Endothelial cell of umbilical vein (primary cell): ENCODE measurements at regions not wholly inside any gene's neighbourhood (a gene's known extent, or its start where the extent isn't known, plus 50 kb on each side); places are given as distances from the start of the nearest gene placed in this dataset.
"Not testable (repeated sequence)": the region's sequence is repeated elsewhere in the genome, so short reads cannot be mapped to it uniquely, and the experiment has no call there.

Experiments
- BruUV-seq: library from RNA; stranded (reverse); fragments of 400-500 nt; replicated peaks from 2 replicates; lab custom pipeline; 2021; lab: Mats Ljungman, UMichigan
- CTCF ChIA-PET: fragments of 300-600, 350-600 bp; sonication (Branson Sonifier 250); formaldehyde crosslinking; loops from one replicate; lab custom pipeline; 2021; ENCODE audit warnings: antibody characterized with exemption, inconsistent platforms; lab: Charles Lee
- POLR2A ChIA-PET: fragments of 300-600, 350-600 bp; sonication (Branson Sonifier 250); formaldehyde crosslinking; loops from one replicate; lab custom pipeline; 2021; ENCODE audit warnings: antibody characterized with exemption, inconsistent platforms; lab: Charles Lee
- DNase-seq: peaks from one replicate; pipeline ENCODE4 v3.0.0-alpha.2; 2011; ENCODE audit warnings: low read depth, low spot score
- FAIRE-seq: peaks from 2 replicates; lab custom pipeline; 2011; peaks lifted over from hg19 to GRCh38; lab: Jason Lieb, UNC
- H2AFZ ChIP-seq: 2 replicates; pipeline ENCODE4 v1.6.0; 2012; ENCODE audit warnings: low read depth, low read length, control low read depth, inconsistent platforms
- H3K27ac ChIP-seq: 2 replicates; pipeline ENCODE4 v1.5.1; 2011; ENCODE audit warnings: low read depth, mild to moderate bottlenecking, control low read depth, low read length, moderate library complexity; ENCODE audit not compliant: insufficient read depth
- H3K27me3 ChIP-seq, 2 experiments: 2 replicates each; pipeline versions ENCODE4 v1.6.0 to v1.6.1; 2011; ENCODE audit warnings: low read length in 2 of 2, mixed read lengths in 1 of 2; ENCODE audit not compliant: control insufficient read depth in 2 of 2, insufficient read depth in 2 of 2
- H3K36me3 ChIP-seq, 2 experiments: 2 replicates in 1 of 2; 3 replicates in 1 of 2; pipeline ENCODE4 v1.5.1; 2011; ENCODE audit warnings: low read length in 2 of 2, mild to moderate bottlenecking in 1 of 2, moderate library complexity in 1 of 2; ENCODE audit not compliant: control insufficient read depth in 2 of 2, insufficient read depth in 2 of 2; ENCODE audit errors: extremely low read depth in 1 of 2
- H3K4me1 ChIP-seq: 3 replicates; pipeline ENCODE4 v1.5.1; 2011; ENCODE audit warnings: mild to moderate bottlenecking, low read length; ENCODE audit not compliant: control insufficient read depth, insufficient read depth; ENCODE audit errors: extremely low read depth
- H3K4me2 ChIP-seq: 2 replicates; pipeline ENCODE4 v1.6.1; 2011; ENCODE audit warnings: low read length, control low read depth, mixed read lengths; ENCODE audit not compliant: insufficient read depth
- H3K4me3 ChIP-seq, 3 experiments: fragments of 200-600 bp in 1 of 3; sonication (generic), shearing (Covaris generic) in 1 of 3; replicated peaks in 1 of 3; 2 replicates each; pipeline ENCODE4 v1.5.1; 2011 to 2016; ENCODE audit warnings: control low read depth in 3 of 3, low read length in 3 of 3, mild to moderate bottlenecking in 2 of 3, inconsistent platforms in 1 of 3, low read depth in 1 of 3, moderate library complexity in 1 of 3; ENCODE audit not compliant: insufficient read depth in 1 of 3
- H3K79me2 ChIP-seq: 2 replicates; pipeline ENCODE4 v1.6.0; 2012; ENCODE audit warnings: low read length, inconsistent platforms; ENCODE audit not compliant: control insufficient read depth, insufficient read depth
- H3K9ac ChIP-seq: replicated peaks from 2 replicates; pipeline ENCODE3; 2011; ENCODE audit warnings: low read length, control low read depth; ENCODE audit not compliant: insufficient read depth; ENCODE audit errors: extremely low read depth
- H3K9me1 ChIP-seq: replicated peaks from 3 replicates; pipeline ENCODE4 v1.6.0; 2011; ENCODE audit warnings: mild to moderate bottlenecking, low read length; ENCODE audit not compliant: control insufficient read depth, insufficient read depth; ENCODE audit errors: extremely low read depth
- H3K9me3 ChIP-seq: replicated peaks from 2 replicates; pipeline ENCODE4 v1.5.1; 2012; ENCODE audit warnings: low read length, inconsistent platforms; ENCODE audit not compliant: control insufficient read depth, insufficient read depth
- H4K20me1 ChIP-seq: replicated peaks from 2 replicates; pipeline ENCODE3; 2011; ENCODE audit warnings: mild to moderate bottlenecking, low read length; ENCODE audit not compliant: control insufficient read depth, insufficient read depth; ENCODE audit errors: extremely low read depth
- EZH2 ChIP-seq: IDR thresholded peaks from 2 replicates; pipeline ENCODE4 v1.6.1; 2012; ENCODE audit warnings: borderline replicate concordance, low read depth, mild to moderate bottlenecking, moderate library complexity, low read length, inconsistent platforms; ENCODE audit not compliant: severe bottlenecking
- FOS ChIP-seq: IDR thresholded peaks from 2 replicates; pipeline ENCODE4 v1.6.1; 2011; ENCODE audit warnings: mild to moderate bottlenecking, low read length, moderate library complexity, borderline replicate concordance; ENCODE audit not compliant: insufficient read depth
- GATA2 ChIP-seq: IDR thresholded peaks from 2 replicates; pipeline ENCODE4 v1.7.0; 2011; ENCODE audit warnings: low read depth, mild to moderate bottlenecking, moderate library complexity, mixed read lengths, low read length; ENCODE audit not compliant: insufficient read length, insufficient read depth
- JUN ChIP-seq: IDR thresholded peaks from 2 replicates; pipeline ENCODE4 v1.6.1; 2011; ENCODE audit warnings: borderline replicate concordance, low read depth; ENCODE audit not compliant: insufficient read length, insufficient read depth
- MYC ChIP-seq: IDR thresholded peaks from one replicate; pipeline ENCODE4 v1.6.1; 2011; ENCODE audit warnings: mild to moderate bottlenecking, low read depth, low read length
- POLR2A ChIP-seq: IDR thresholded peaks from 2 replicates; pipeline ENCODE4 v1.6.1; 2012; ENCODE audit warnings: low read depth, mild to moderate bottlenecking, control low read depth, low read length
- POLR2AphosphoS5 ChIP-seq: IDR thresholded peaks from 2 replicates; pipeline ENCODE4 v1.6.1; 2012; ENCODE audit warnings: low read depth, mild to moderate bottlenecking, control low read depth, low read length, moderate library complexity; ENCODE audit not compliant: insufficient read depth
- dilution Hi-C: fragments of 300-500 bp; cut with MboI; formaldehyde crosslinking; loops from one replicate; pipeline ENCODE4 v1.15.0; 2019; ENCODE audit warnings: low sequenced_read_pairs; ENCODE audit not compliant: extremely low pct_ligation_motif_present
- intact Hi-C: fragments of 100-400 bp; cut with micrococcal nuclease; formaldehyde crosslinking; loops from one replicate; pipeline ENCODE4 v1.10.0; 2022
- TF ChIP-seq, protein P1 (sequence below): IDR thresholded peaks from 2 replicates; pipeline ENCODE4 v1.6.1; 2011; ENCODE audit not compliant: insufficient read depth, insufficient read length
- TF ChIP-seq, protein P2 (sequence below), 2 donors: IDR thresholded peaks; 1 replicate in 1 of 2; 2 replicates in 1 of 2; pipeline ENCODE4 v1.5.1; 2011; ENCODE audit warnings: low read length in 2 of 2, mild to moderate bottlenecking in 2 of 2, moderate library complexity in 2 of 2, control low read depth in 1 of 2, inconsistent platforms in 1 of 2, low read depth in 1 of 2; ENCODE audit not compliant: insufficient read depth in 1 of 2; ENCODE audit errors: extremely low read depth in 1 of 2

DNA sequence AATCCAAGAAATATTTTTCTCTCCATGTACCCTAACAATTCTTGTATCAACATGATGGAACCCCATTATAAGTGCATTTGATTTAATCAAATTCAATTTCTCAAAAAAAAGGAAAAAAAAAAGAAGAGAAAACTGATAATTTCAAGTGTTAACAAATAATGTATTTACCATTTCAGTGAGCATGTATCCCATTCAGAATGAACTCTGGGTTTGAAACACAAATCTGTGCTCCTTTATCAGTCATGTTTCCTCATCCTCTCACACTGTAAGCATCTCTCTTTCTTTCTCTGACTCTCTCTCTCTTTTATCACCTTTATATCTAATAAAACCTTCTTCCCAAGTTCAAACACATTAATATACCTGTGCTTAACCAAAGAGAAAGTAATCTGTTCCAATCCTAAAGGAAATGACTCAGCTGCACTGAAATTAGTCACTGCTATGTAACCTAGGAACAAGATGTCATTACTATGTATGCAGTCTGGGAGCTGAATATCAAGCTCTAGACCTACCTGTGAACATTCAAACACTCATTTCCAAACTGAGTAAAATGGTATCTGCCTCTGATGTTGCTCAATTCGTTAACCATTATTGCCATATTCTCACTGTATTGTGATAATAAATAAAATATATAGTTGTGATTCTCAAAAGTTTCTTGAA lies 135.0 kb upstream of the LRIG3 start:
- DNase-seq = peak; percentile 90
- dilution Hi-C loops (no loop called here), intact Hi-C loops (loop anchor here (1.0 kb wide), 2 partner anchors 14 kb away; no protein-coding TSS in a partner anchor)
- BruUV-seq = TSS peak; percentile 97
- Histone ChIP-seq H3K27me3 (no peaks in the 10 kb centered on the region), H2AFZ (no peak overlapping the region), H3K36me3 (no peaks in the 10 kb centered on the region), H3K4me2 (peak overlapping the region; percentile 75), H3K9me3 (no peaks in the 10 kb centered on the region), H3K27ac (peak overlapping the region; percentile 76), H3K79me2 (no peaks in the 10 kb centered on the region), H3K4me3 (peak overlapping the region in 1 of 3 experiments; percentile 27), H3K9ac (peak overlapping the region; percentile 41), H3K9me1 (no peaks in the 10 kb centered on the region), H4K20me1 (no peaks in the 10 kb centered on the region), H3K4me1 (peaks cover 26% of the 10 kb centered on the region)
- peak; percentile 87 for FAIRE-seq
- ChIA-PET CTCF (interaction anchor here (0.8 to 2.5 kb wide), 6 partner anchors 12 to 515 kb away, joined by 3 to 14 read pairs (median 5); no protein-coding TSS in a partner anchor), POLR2A (no interaction called here)
- TF ChIP-seq MYC (no peak), POLR2A (no peak), GATA2 (peak; percentile 8), POLR2AphosphoS5 (no peak), FOS (peak; percentile 87), EZH2 (no peak), JUN (peak; percentile 96)
- TF ChIP-seq, protein P1, sequence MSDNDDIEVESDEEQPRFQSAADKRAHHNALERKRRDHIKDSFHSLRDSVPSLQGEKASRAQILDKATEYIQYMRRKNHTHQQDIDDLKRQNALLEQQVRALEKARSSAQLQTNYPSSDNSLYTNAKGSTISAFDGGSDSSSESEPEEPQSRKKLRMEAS = no peak
- TF ChIP-seq, protein P2, sequence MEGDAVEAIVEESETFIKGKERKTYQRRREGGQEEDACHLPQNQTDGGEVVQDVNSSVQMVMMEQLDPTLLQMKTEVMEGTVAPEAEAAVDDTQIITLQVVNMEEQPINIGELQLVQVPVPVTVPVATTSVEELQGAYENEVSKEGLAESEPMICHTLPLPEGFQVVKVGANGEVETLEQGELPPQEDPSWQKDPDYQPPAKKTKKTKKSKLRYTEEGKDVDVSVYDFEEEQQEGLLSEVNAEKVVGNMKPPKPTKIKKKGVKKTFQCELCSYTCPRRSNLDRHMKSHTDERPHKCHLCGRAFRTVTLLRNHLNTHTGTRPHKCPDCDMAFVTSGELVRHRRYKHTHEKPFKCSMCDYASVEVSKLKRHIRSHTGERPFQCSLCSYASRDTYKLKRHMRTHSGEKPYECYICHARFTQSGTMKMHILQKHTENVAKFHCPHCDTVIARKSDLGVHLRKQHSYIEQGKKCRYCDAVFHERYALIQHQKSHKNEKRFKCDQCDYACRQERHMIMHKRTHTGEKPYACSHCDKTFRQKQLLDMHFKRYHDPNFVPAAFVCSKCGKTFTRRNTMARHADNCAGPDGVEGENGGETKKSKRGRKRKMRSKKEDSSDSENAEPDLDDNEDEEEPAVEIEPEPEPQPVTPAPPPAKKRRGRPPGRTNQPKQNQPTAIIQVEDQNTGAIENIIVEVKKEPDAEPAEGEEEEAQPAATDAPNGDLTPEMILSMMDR (IDR thresholded peaks at IDR 0.05; ENCODE audit: extremely low read depth in 1 of 2, insufficient read depth in 1 of 2, low read depth in 1 of 2, low read length in 2 of 2) = no peak

GRCh38 chr12:59053266-59053899 lies 133.1 kb upstream of the LRIG3 start:
- H3K79me2 ChIP-seq, H3K27ac ChIP-seq, BruUV-seq, H3K4me2 ChIP-seq, H3K4me3 ChIP-seq, POLR2A ChIA-PET, H3K36me3 ChIP-seq, dilution Hi-C loops, H3K27me3 ChIP-seq, FAIRE-seq, intact Hi-C loops, H3K9ac ChIP-seq, DNase-seq, H2AFZ ChIP-seq, H3K9me3 ChIP-seq, H4K20me1 ChIP-seq, H3K9me1 ChIP-seq: not testable (repeated sequence)
- CTCF ChIA-PET = interaction anchor here (1.4 kb wide), 1 partner anchor 11 kb away, joined by 3 read pairs; no protein-coding TSS in a partner anchor
- peaks cover 26% of the 10 kb centered on the region for H3K4me1 ChIP-seq
